ENCODE measurements at regions not wholly inside any gene's neighbourhood (a gene's known extent, or its start where the extent isn't known, plus 50 kb on each side); places are given as distances from the start of the nearest gene placed in this dataset.

DNA sequence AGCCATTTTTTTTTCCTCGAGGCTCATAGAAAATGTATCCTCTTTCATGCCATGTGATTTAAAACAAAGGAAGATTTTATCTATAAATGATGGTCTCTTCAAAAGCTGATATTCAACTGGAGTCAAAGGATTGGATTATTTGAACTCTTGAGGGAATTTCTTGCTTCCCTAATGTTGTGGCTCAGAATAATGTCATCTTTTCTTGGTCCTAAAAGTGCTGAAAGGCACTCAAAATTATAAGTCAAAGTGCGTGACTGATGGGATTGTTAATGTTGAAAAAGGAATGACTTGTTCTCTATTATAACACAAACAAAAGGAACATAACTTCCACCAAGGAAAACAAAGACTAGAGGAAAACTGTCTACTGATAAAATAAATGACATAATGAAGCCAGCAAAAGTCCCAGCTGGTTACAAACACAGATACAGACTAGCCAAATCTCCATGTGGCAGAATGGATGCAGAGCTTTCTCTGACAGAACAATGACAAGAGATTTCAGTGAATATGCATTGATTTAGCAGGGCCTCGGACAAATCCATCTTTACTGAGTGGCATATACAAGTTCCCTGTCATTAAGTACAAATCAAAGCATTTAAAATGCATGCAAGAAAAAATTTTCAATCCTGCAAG is 552.6 kb downstream of the GBA3 start:
- no peaks in the 10 kb centered on the region for H3K36me3 ChIP-seq (ENCODE audit: control insufficient read depth in 3 of 3, insufficient read depth in 2 of 3, low read depth in 1 of 3, low read length in 3 of 3)
- H3K27ac ChIP-seq (ENCODE audit: low read depth in 1 of 3, low read length in 2 of 3), result no peak overlapping the region
- H3K27me3 ChIP-seq (ENCODE audit: control insufficient read depth in 3 of 3, insufficient read depth in 3 of 3, low read length in 3 of 3), result no peaks in the 10 kb centered on the region
- 68 to 78% (median 75%) methylated on average over 3 of the region's 3 CpGs for WGBS, 3 donors
- DNase-seq (no peak), FAIRE-seq (no peak)
- no peaks in the 10 kb centered on the region for H3K4me1 ChIP-seq (ENCODE audit: control insufficient read depth in 3 of 3, insufficient read depth in 2 of 3, low read depth in 1 of 3, low read length in 2 of 3)
- no peaks in the 10 kb centered on the region for H3K9me3 ChIP-seq (ENCODE audit: control insufficient read depth in 2 of 2, insufficient read depth in 1 of 2, low read depth in 1 of 2, low read length in 1 of 2)
- H3K4me3 ChIP-seq (ENCODE audit: low read depth in 1 of 3, low read length in 3 of 3), result no peak overlapping the region

DNA sequence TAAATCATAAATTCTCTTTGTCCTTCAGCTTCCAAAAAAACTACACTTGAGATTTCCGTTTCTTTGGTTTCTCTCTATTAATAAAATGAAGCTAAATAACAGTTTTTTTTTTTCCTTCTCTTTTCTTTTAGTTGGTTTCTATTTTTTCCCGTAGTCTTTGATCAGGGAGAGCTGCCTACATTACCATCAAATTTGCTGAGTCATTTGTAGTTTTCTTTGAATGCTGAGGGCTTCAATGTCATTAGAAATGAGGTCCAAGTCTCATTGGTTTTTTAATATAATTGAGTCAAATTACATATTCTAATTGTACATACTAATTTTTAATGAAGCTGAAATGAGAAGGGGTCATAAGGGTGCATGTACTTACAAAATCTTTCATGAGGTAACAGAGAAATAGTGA is 550.2 kb downstream of the GBA3 start:
- H3K4me1 ChIP-seq (ENCODE audit: control insufficient read depth in 3 of 3, insufficient read depth in 2 of 3, low read depth in 1 of 3, low read length in 2 of 3), result no peaks in the 10 kb centered on the region
- WGBS, 3 donors, result 54 to 73% (median 59%) methylated on average over 2 of the region's 2 CpGs

DNA sequence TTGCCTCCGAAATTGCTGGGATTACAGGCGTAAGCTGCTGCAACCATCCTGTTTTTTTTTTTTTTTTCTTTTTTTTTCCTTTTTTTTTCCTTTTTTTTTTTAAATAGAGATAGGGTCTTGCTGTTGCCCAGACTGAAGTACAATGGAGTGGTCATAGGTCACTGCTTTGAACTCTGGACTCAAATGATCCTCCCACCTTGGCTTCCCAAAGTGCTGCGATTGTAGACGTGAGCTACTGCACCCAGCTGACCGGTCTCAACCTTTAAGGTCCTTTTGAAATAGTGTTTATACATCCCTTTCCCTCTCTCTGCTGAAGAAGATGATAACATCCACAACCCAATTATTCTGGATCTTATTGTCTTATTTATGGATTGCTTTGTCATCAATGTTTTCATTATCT is 548.7 kb downstream of the GBA3 start:
- Histone ChIP-seq H3K36me3 (ENCODE audit: control insufficient read depth in 3 of 3, insufficient read depth in 2 of 3, low read depth in 1 of 3, low read length in 3 of 3) (no peaks in the 10 kb centered on the region), H3K27me3 (ENCODE audit: control insufficient read depth in 3 of 3, insufficient read depth in 3 of 3, low read length in 3 of 3) (no peaks in the 10 kb centered on the region), H3K27ac (ENCODE audit: low read depth in 1 of 3, low read length in 2 of 3) (no peak overlapping the region), H3K9me3 (ENCODE audit: control insufficient read depth in 2 of 2, insufficient read depth in 1 of 2, low read depth in 1 of 2, low read length in 1 of 2) (no peaks in the 10 kb centered on the region), H3K4me1 (ENCODE audit: control insufficient read depth in 3 of 3, insufficient read depth in 2 of 3, low read depth in 1 of 3, low read length in 2 of 3) (no peaks in the 10 kb centered on the region), H3K4me3 (ENCODE audit: low read depth in 1 of 3, low read length in 3 of 3) (no peak overlapping the region)
- WGBS, 3 donors, result 71 to 81% (median 75%) methylated on average over 5 of the region's 5 CpGs
- FAIRE-seq (no peak), DNase-seq (no peak)

More for the DNA sequence above, 550.2 kb downstream of the GBA3 start:
- DNase-seq (no peak), FAIRE-seq (no peak)
- Histone ChIP-seq H3K27ac (ENCODE audit: low read depth in 1 of 3, low read length in 2 of 3) (no peak overlapping the region), H3K36me3 (ENCODE audit: control insufficient read depth in 3 of 3, insufficient read depth in 2 of 3, low read depth in 1 of 3, low read length in 3 of 3) (no peaks in the 10 kb centered on the region), H3K27me3 (ENCODE audit: control insufficient read depth in 3 of 3, insufficient read depth in 3 of 3, low read length in 3 of 3) (no peaks in the 10 kb centered on the region), H3K4me3 (ENCODE audit: low read depth in 1 of 3, low read length in 3 of 3) (no peak overlapping the region), H3K9me3 (ENCODE audit: control insufficient read depth in 2 of 2, insufficient read depth in 1 of 2, low read depth in 1 of 2, low read length in 1 of 2) (no peaks in the 10 kb centered on the region)

GRCh38 chr4:23238848-23239247 is 546.1 kb downstream of the GBA3 start:
- WGBS, 3 donors, result 56 to 66% (median 62%) methylated on average over 2 of the region's 2 CpGs
- H3K27me3 ChIP-seq (ENCODE audit: control insufficient read depth in 3 of 3, insufficient read depth in 3 of 3, low read length in 3 of 3), result no peaks in the 10 kb centered on the region

DNA sequence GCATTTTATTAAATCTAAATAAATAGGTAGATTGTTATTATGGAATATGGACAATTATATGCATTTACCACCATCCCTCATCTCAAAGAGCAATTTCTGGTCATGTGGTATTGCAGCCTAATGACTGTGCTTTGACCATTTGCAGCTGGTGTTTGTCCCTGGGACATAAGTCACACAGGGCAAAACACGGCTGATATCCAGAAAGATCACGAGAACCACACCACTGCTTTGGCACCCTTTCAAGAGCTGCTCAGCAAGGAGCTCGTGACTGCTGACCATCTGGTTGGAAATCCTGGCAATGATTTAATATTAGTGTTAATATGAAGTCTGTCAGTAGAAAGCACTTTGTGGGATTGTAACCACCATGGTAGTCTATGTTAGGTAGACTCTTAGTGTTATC is 545.0 kb downstream of the GBA3 start:
- DNase-seq (peak in 1 of 2 donors; percentile 1), FAIRE-seq (no peak)
- H3K9me3 ChIP-seq (ENCODE audit: control insufficient read depth in 2 of 2, insufficient read depth in 1 of 2, low read depth in 1 of 2, low read length in 1 of 2), result no peaks in the 10 kb centered on the region
- H3K27me3 ChIP-seq (ENCODE audit: control insufficient read depth in 3 of 3, insufficient read depth in 3 of 3, low read length in 3 of 3), result no peaks in the 10 kb centered on the region
- WGBS, 3 donors, result 19 to 39% (median 25%) methylated on average over 3 of the region's 3 CpGs
- H3K4me3 ChIP-seq (ENCODE audit: low read depth in 1 of 3, low read length in 3 of 3), result no peak overlapping the region
- no peak overlapping the region for H3K27ac ChIP-seq (ENCODE audit: low read depth in 1 of 3, low read length in 2 of 3)
- no peaks in the 10 kb centered on the region for H3K4me1 ChIP-seq (ENCODE audit: control insufficient read depth in 3 of 3, insufficient read depth in 2 of 3, low read depth in 1 of 3, low read length in 2 of 3)
- H3K36me3 ChIP-seq (ENCODE audit: control insufficient read depth in 3 of 3, insufficient read depth in 2 of 3, low read depth in 1 of 3, low read length in 3 of 3), result no peaks in the 10 kb centered on the region

More at GRCh38 chr4:23238848-23239247, 546.1 kb downstream of the GBA3 start:
- no peaks in the 10 kb centered on the region for H3K9me3 ChIP-seq (ENCODE audit: control insufficient read depth in 2 of 2, insufficient read depth in 1 of 2, low read depth in 1 of 2, low read length in 1 of 2)
- no peak for FAIRE-seq
- H3K4me1 ChIP-seq (ENCODE audit: control insufficient read depth in 3 of 3, insufficient read depth in 2 of 3, low read depth in 1 of 3, low read length in 2 of 3), result no peaks in the 10 kb centered on the region
- H3K27ac ChIP-seq (ENCODE audit: low read depth in 1 of 3, low read length in 2 of 3), result no peak overlapping the region
- H3K4me3 ChIP-seq (ENCODE audit: low read depth in 1 of 3, low read length in 3 of 3), result no peak overlapping the region
- DNase-seq, result no peak
- no peaks in the 10 kb centered on the region for H3K36me3 ChIP-seq (ENCODE audit: control insufficient read depth in 3 of 3, insufficient read depth in 2 of 3, low read depth in 1 of 3, low read length in 3 of 3)

- no peaks in the 10 kb centered on the region for H3K4me1 ChIP-seq (ENCODE audit: control insufficient read depth in 3 of 3, insufficient read depth in 2 of 3, low read depth in 1 of 3, low read length in 2 of 3)
- no peak for DNase-seq
- H3K36me3 ChIP-seq (ENCODE audit: control insufficient read depth in 3 of 3, insufficient read depth in 2 of 3, low read depth in 1 of 3, low read length in 3 of 3), result no peaks in the 10 kb centered on the region
- H3K27ac ChIP-seq (ENCODE audit: low read depth in 1 of 3, low read length in 2 of 3), result no peak overlapping the region
- 28 to 33% (median 32%) methylated on average over 5 of the region's 5 CpGs for WGBS, 3 donors
- H3K27me3 ChIP-seq (ENCODE audit: control insufficient read depth in 3 of 3, insufficient read depth in 3 of 3, low read length in 3 of 3), result no peaks in the 10 kb centered on the region
- no peak overlapping the region for H3K4me3 ChIP-seq (ENCODE audit: low read depth in 1 of 3, low read length in 3 of 3)
- H3K9me3 ChIP-seq (ENCODE audit: control insufficient read depth in 2 of 2, insufficient read depth in 1 of 2, low read depth in 1 of 2, low read length in 1 of 2), result no peaks in the 10 kb centered on the region
- FAIRE-seq, result no peak
Measured at GRCh38 chr4:23235628-23236390, 543.1 kb downstream of the GBA3 start.

DNA sequence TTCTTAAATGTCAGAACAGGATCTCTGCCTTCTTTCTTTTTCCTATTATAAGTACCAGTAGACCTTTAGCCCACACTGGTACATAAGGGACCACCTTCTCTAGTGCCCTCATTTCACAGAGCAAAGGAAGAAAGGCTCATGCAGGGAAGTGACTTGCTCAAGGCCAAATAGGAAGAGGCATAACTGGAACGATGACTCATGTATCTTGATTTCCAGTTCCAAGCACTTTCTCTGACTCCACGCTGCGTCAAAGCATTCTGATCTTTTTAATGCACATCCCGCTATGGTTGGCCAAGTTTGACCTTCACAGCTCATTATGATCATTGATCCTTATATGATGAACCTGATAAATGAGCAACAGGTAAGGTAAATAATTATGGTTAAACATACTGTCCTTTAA is 542.0 kb downstream of the GBA3 start:
- Histone ChIP-seq H3K9me3 (ENCODE audit: control insufficient read depth in 2 of 2, insufficient read depth in 1 of 2, low read depth in 1 of 2, low read length in 1 of 2) (no peaks in the 10 kb centered on the region), H3K27ac (ENCODE audit: low read depth in 1 of 3, low read length in 2 of 3) (no peak overlapping the region), H3K36me3 (ENCODE audit: control insufficient read depth in 3 of 3, insufficient read depth in 2 of 3, low read depth in 1 of 3, low read length in 3 of 3) (no peaks in the 10 kb centered on the region), H3K4me1 (ENCODE audit: control insufficient read depth in 3 of 3, insufficient read depth in 2 of 3, low read depth in 1 of 3, low read length in 2 of 3) (no peaks in the 10 kb centered on the region), H3K4me3 (ENCODE audit: low read depth in 1 of 3, low read length in 3 of 3) (no peak overlapping the region), H3K27me3 (ENCODE audit: control insufficient read depth in 3 of 3, insufficient read depth in 3 of 3, low read length in 3 of 3) (no peaks in the 10 kb centered on the region)
- WGBS, 3 donors, result 88 to 94% (median 89%) methylated on average over 4 of the region's 4 CpGs
- FAIRE-seq (no peak), DNase-seq (no peak)

GRCh38 chr4:23234018-23234417 is 541.3 kb downstream of the GBA3 start:
- Histone ChIP-seq H3K4me3 (ENCODE audit: low read depth in 1 of 3, low read length in 3 of 3) (no peak overlapping the region), H3K27me3 (ENCODE audit: control insufficient read depth in 3 of 3, insufficient read depth in 3 of 3, low read length in 3 of 3) (no peaks in the 10 kb centered on the region), H3K4me1 (ENCODE audit: control insufficient read depth in 3 of 3, insufficient read depth in 2 of 3, low read depth in 1 of 3, low read length in 2 of 3) (no peaks in the 10 kb centered on the region), H3K27ac (ENCODE audit: low read depth in 1 of 3, low read length in 2 of 3) (no peak overlapping the region), H3K36me3 (ENCODE audit: control insufficient read depth in 3 of 3, insufficient read depth in 2 of 3, low read depth in 1 of 3, low read length in 3 of 3) (no peaks in the 10 kb centered on the region), H3K9me3 (ENCODE audit: control insufficient read depth in 2 of 2, insufficient read depth in 1 of 2, low read depth in 1 of 2, low read length in 1 of 2) (no peaks in the 10 kb centered on the region)
- FAIRE-seq (no peak), DNase-seq (no peak)
- 40 to 53% (median 52%) methylated on average over 2 of the region's 2 CpGs for WGBS, 3 donors

Data from small intestine (tissue), 7 donors.